Prostate gland (tissue), 2 donors: ENCODE measurements at regions not wholly inside any gene's neighbourhood (a gene's known extent, or its start where the extent isn't known, plus 50 kb on each side); places are given as distances from the start of the nearest gene placed in this dataset.

Source experiments
- CTCF ChIP-seq, 4 experiments: fragments of 200-600 bp in 2 of 4; fragments of 450-650 bp in 2 of 4; sonication (generic) in 2 of 4; IDR thresholded peaks; 1 replicate in 3 of 4; 2 replicates in 1 of 4; pipeline ENCODE4 v1.5.1; 2016 to 2019; ENCODE audit warnings: antibody characterized with exemption in 4 of 4, mild to moderate bottlenecking in 2 of 4, moderate library complexity in 2 of 4
- POLR2AphosphoS5 ChIP-seq: sonication (generic); formaldehyde crosslinking; IDR thresholded peaks from one replicate; pipeline ENCODE4 v1.6.1; 2017; ENCODE audit warnings: antibody characterized with exemption

GRCh38 chr11:130782361-130783222 lies 133.7 kb downstream of the SNX19 start:
- TF ChIP-seq CTCF (IDR thresholded peaks at IDR 0.05) (no peak), POLR2AphosphoS5 (no peak)
